C4-2B (cell line): ENCODE measurements at regions not wholly inside any gene's neighbourhood (a gene's known extent, or its start where the extent isn't known, plus 50 kb on each side); places are given as distances from the start of the nearest gene placed in this dataset.

ENCODE experiments used
- H3K27ac ChIP-seq: fragments of 450-650 bp; 2 replicates; pipeline ENCODE4 v1.5.1; 2017
- CTCF ChIP-seq: fragments of 450-650 bp; conservative IDR thresholded peaks from 2 replicates; pipeline ENCODE4 v1.5.1; 2017; ENCODE audit warnings: mild to moderate bottlenecking
- ZFX ChIP-seq: fragments of 450-650 bp; IDR thresholded peaks from 2 replicates; pipeline ENCODE4 v1.6.1; 2017

- TF ChIP-seq CTCF (no peak), ZFX (no peak)
- H3K27ac ChIP-seq: peak overlapping the region; percentile 15; the same call in 1 of the 2 replicates
Measured at GRCh38 chr7:25314731-25315267, 86.5 kb upstream of the NPVF start.

GRCh38 chr7:25316366-25316765, 88.1 kb upstream of the NPVF start:
- no peak overlapping the region for H3K27ac ChIP-seq
- TF ChIP-seq CTCF (no peak), ZFX (no peak)

GRCh38 chr7:25318047-25318446, 89.8 kb upstream of the NPVF start:
- no peak overlapping the region for H3K27ac ChIP-seq
- TF ChIP-seq CTCF (peak; percentile 34), ZFX (no peak)

GRCh38 chr7:25319707-25320106, 91.4 kb upstream of the NPVF start:
- H3K27ac ChIP-seq: no peak overlapping the region
- TF ChIP-seq CTCF: no peak
- no peak for TF ChIP-seq ZFX

- TF ChIP-seq ZFX (no peak), CTCF (no peak)
- H3K27ac ChIP-seq: no peak overlapping the region
Measured at GRCh38 chr7:25320791-25321190, 92.5 kb upstream of the NPVF start.

GRCh38 chr7:25321424-25321823, 93.1 kb upstream of the NPVF start:
- TF ChIP-seq CTCF: no peak
- TF ChIP-seq ZFX: no peak
- H3K27ac ChIP-seq: no peak overlapping the region

GRCh38 chr7:25322473-25322872, 94.2 kb upstream of the NPVF start:
- H3K27ac ChIP-seq: no peak overlapping the region
- TF ChIP-seq ZFX: no peak
- TF ChIP-seq CTCF: no peak
